ENCODE measurements at regions not wholly inside any gene's neighbourhood (a gene's known extent, or its start where the extent isn't known, plus 50 kb on each side); places are given as distances from the start of the nearest gene placed in this dataset.

- no peak overlapping the region for H3K27ac Mint-ChIP-seq
- WGBS (ENCODE audit: insufficient coverage), result 20% methylated on average over 1 of the region's 1 CpG
- ChIA-PET CTCF (interaction anchor here (0.7 to 1.4 kb wide), 2 partner anchors 11 to 459 kb away, joined by 3 to 6 read pairs; no protein-coding TSS in a partner anchor), POLR2A (no interaction called here)
- ATAC-seq (replicated peaks in 1 of 4) (no peak), DNase-seq (peak in 10 of 35 experiments; percentile 1 to 51 (median 3))
- H3K9me3 Mint-ChIP-seq, result no peaks in the 10 kb centered on the region
- no peak overlapping the region for H3K4me3 Mint-ChIP-seq
- Histone ChIP-seq H3K27ac (ENCODE audit: low read length) (no peak overlapping the region), H3K9me3 (no peaks in the 10 kb centered on the region), H3K27me3 (replicated peaks in 1 of 2; ENCODE audit: control insufficient read depth in 2 of 2, extremely low read depth in 1 of 2, insufficient read depth in 2 of 2, low read length in 1 of 2) (peaks cover 0 to 3% of the 10 kb centered on the region in 2 experiments), H3K4me1 (ENCODE audit: control insufficient read depth in 1 of 2, extremely low read depth in 1 of 2, insufficient read depth in 2 of 2, low read length in 2 of 2) (no peaks in the 10 kb centered on the region), H3K36me3 (ENCODE audit: control insufficient read depth in 2 of 2, extremely low read depth in 1 of 2, insufficient read depth in 1 of 2, low read length in 1 of 2) (no peaks in the 10 kb centered on the region), H3K4me3 (ENCODE audit: control insufficient read depth in 1 of 2, extremely low read depth in 1 of 2, low read length in 1 of 2) (no peak overlapping the region)
- no peaks in the 10 kb centered on the region for H3K4me1 Mint-ChIP-seq
- peaks cover 3 to 9% of the 10 kb centered on the region in 2 donors for H3K27me3 Mint-ChIP-seq
- H3K36me3 Mint-ChIP-seq, result no peaks in the 10 kb centered on the region
Observed at GRCh38 chr2:18178736-18179349, 300.4 kb downstream of the KCNS3 start.

DNA sequence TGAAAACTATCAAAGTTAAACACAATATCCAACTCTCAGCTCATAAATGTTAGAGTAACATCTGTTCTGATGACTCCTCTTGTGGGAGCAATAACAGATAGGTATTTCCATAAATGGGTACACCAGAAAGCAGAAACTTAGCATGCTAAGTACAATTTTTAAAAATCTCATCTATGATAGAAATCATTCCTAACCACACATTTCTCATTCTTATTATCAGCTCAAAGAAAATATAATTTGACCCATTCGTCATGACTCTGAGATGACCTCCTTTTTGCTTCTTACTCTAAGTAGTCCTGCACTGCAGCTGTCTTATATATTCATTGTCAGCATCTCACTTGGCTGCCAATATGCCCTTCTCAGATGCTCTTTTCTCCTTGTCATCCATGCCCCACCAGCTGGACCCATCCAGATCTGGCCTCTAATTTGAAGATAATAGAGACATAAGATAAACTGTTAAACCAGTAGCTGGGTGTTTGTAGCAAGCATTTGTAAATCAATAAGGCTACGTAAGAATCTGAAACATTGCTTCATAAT is 298.3 kb downstream of the KCNS3 start:
- no peak for ATAC-seq (replicated peaks in 1 of 4)
- H3K27me3 ChIP-seq (replicated peaks in 1 of 2; ENCODE audit: control insufficient read depth in 2 of 2, extremely low read depth in 1 of 2, insufficient read depth in 2 of 2, low read length in 1 of 2), result no peaks in the 10 kb centered on the region
- H3K9me3 ChIP-seq, result no peaks in the 10 kb centered on the region
- 54% methylated on average over 1 of the region's 2 CpGs for WGBS (ENCODE audit: insufficient coverage)
- DNase-seq, result no peak
- no peak overlapping the region for H3K27ac ChIP-seq (ENCODE audit: low read length)
- Mint-ChIP-seq H3K4me3 (no peak overlapping the region), H3K27me3 (peaks cover 0 to 9% of the 10 kb centered on the region in 2 donors), H3K36me3 (no peaks in the 10 kb centered on the region), H3K27ac (no peak overlapping the region), H3K4me1 (no peaks in the 10 kb centered on the region), H3K9me3 (no peaks in the 10 kb centered on the region)
- CTCF ChIA-PET, result interaction anchor here in 1 of 2 donors (0.6 to 0.7 kb wide), 4 partner anchors 9 to 693 kb away, joined by 3 read pairs; no protein-coding TSS in a partner anchor
- H3K36me3 ChIP-seq (ENCODE audit: control insufficient read depth in 2 of 2, extremely low read depth in 1 of 2, insufficient read depth in 1 of 2, low read length in 1 of 2), result no peaks in the 10 kb centered on the region
- POLR2A ChIA-PET, result no interaction called here
- H3K4me1 ChIP-seq (ENCODE audit: control insufficient read depth in 1 of 2, extremely low read depth in 1 of 2, insufficient read depth in 2 of 2, low read length in 2 of 2), result no peaks in the 10 kb centered on the region
- H3K4me3 ChIP-seq (ENCODE audit: control insufficient read depth in 1 of 2, extremely low read depth in 1 of 2, low read length in 1 of 2), result no peak overlapping the region

DNA sequence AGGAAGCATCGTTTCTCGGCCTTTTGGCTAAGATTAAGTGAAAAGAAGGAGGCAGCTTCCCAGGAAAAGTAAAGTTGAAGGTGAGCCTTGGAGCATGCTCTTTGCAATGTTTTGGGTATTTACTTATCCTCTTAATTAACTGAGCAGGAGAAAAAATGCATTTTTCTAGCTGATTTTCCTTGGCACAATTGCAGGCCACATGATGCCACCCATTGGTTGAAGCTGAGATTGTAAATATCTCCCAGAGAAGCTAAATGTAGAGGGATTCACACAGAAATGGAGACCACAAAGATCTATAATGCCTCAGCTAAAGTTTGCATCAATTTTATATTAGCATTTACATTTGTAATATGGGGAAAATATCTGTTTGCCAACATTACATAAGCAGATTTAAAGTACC is 294.1 kb downstream of the KCNS3 start:
- no peaks in the 10 kb centered on the region for H3K36me3 Mint-ChIP-seq
- H3K4me1 Mint-ChIP-seq, result no peaks in the 10 kb centered on the region
- Histone ChIP-seq H3K9me3 (no peaks in the 10 kb centered on the region), H3K4me1 (ENCODE audit: control insufficient read depth in 1 of 2, extremely low read depth in 1 of 2, insufficient read depth in 2 of 2, low read length in 2 of 2) (no peaks in the 10 kb centered on the region), H3K27ac (ENCODE audit: low read length) (no peak overlapping the region), H3K4me3 (ENCODE audit: control insufficient read depth in 1 of 2, extremely low read depth in 1 of 2, low read length in 1 of 2) (no peak overlapping the region), H3K36me3 (ENCODE audit: control insufficient read depth in 2 of 2, extremely low read depth in 1 of 2, insufficient read depth in 1 of 2, low read length in 1 of 2) (no peaks in the 10 kb centered on the region), H3K27me3 (replicated peaks in 1 of 2; ENCODE audit: control insufficient read depth in 2 of 2, extremely low read depth in 1 of 2, insufficient read depth in 2 of 2, low read length in 1 of 2) (peaks cover 0 to 7% of the 10 kb centered on the region in 2 experiments)
- ChIA-PET POLR2A (interaction anchor here in 1 of 2 donors (0.5 kb wide), 1 partner anchor 336 kb away, joined by 3 read pairs; no protein-coding TSS in a partner anchor), CTCF (no interaction called here)
- H3K4me3 Mint-ChIP-seq, result no peak overlapping the region
- no peak for ATAC-seq (replicated peaks in 1 of 4)
- DNase-seq, result no peak
- no peaks in the 10 kb centered on the region for H3K27me3 Mint-ChIP-seq
- H3K27ac Mint-ChIP-seq, result no peak overlapping the region
- H3K9me3 Mint-ChIP-seq, result no peaks in the 10 kb centered on the region
- no CpG with 5 or more reads among the region's 2 CpGs for WGBS (ENCODE audit: insufficient coverage)

GRCh38 chr2:18171191-18172139 is 293.0 kb downstream of the KCNS3 start:
- no peak for DNase-seq
- no peak overlapping the region for H3K4me3 ChIP-seq (ENCODE audit: control insufficient read depth in 1 of 2, extremely low read depth in 1 of 2, low read length in 1 of 2)
- no peaks in the 10 kb centered on the region for H3K9me3 ChIP-seq
- ChIA-PET POLR2A (no interaction called here), CTCF (interaction anchor here in 1 of 2 donors (0.7 kb wide), 1 partner anchor 16 kb away, joined by 3 read pairs; no protein-coding TSS in a partner anchor)
- Mint-ChIP-seq H3K27me3 (peaks cover 1 to 5% of the 10 kb centered on the region in 2 donors), H3K9me3 (no peaks in the 10 kb centered on the region), H3K27ac (no peak overlapping the region), H3K36me3 (no peaks in the 10 kb centered on the region), H3K4me3 (no peak overlapping the region), H3K4me1 (no peaks in the 10 kb centered on the region)
- 67% methylated on average over 5 of the region's 7 CpGs for WGBS (ENCODE audit: insufficient coverage)
- no peaks in the 10 kb centered on the region for H3K4me1 ChIP-seq (ENCODE audit: control insufficient read depth in 1 of 2, extremely low read depth in 1 of 2, insufficient read depth in 2 of 2, low read length in 2 of 2)
- no peak for ATAC-seq (replicated peaks in 1 of 4)
- no peak overlapping the region for H3K27ac ChIP-seq (ENCODE audit: low read length)
- H3K27me3 ChIP-seq (replicated peaks in 1 of 2; ENCODE audit: control insufficient read depth in 2 of 2, extremely low read depth in 1 of 2, insufficient read depth in 2 of 2, low read length in 1 of 2), result peaks cover 0 to 9% of the 10 kb centered on the region in 2 experiments
- H3K36me3 ChIP-seq (ENCODE audit: control insufficient read depth in 2 of 2, extremely low read depth in 1 of 2, insufficient read depth in 1 of 2, low read length in 1 of 2), result no peaks in the 10 kb centered on the region

DNA sequence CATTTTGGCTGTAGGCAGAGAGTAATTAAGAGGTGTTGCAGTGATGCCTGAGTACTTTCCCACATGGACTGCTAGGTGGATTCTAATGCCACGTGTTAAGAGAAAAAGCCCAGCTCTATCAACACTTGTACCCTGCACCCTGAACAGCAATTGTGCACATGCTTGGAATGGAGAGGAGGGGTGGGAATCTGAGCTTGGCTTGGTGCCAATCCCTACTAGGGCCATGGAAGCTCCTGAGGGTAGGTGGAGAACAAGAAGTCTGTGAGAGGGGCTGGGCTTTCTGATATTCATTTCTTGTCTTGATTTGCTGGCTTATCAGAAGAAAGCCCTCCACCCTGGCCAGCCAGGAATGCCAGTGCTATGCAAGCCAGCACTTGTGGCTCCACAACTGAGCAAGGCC is 292.2 kb downstream of the KCNS3 start:
- Histone ChIP-seq H3K27me3 (replicated peaks in 1 of 2; ENCODE audit: control insufficient read depth in 2 of 2, extremely low read depth in 1 of 2, insufficient read depth in 2 of 2, low read length in 1 of 2) (peaks cover 0 to 9% of the 10 kb centered on the region in 2 experiments), H3K27ac (ENCODE audit: low read length) (no peak overlapping the region), H3K9me3 (no peaks in the 10 kb centered on the region), H3K36me3 (ENCODE audit: control insufficient read depth in 2 of 2, extremely low read depth in 1 of 2, insufficient read depth in 1 of 2, low read length in 1 of 2) (no peaks in the 10 kb centered on the region), H3K4me1 (ENCODE audit: control insufficient read depth in 1 of 2, extremely low read depth in 1 of 2, insufficient read depth in 2 of 2, low read length in 2 of 2) (no peaks in the 10 kb centered on the region), H3K4me3 (ENCODE audit: control insufficient read depth in 1 of 2, extremely low read depth in 1 of 2, low read length in 1 of 2) (no peak overlapping the region)
- H3K27ac Mint-ChIP-seq, result no peak overlapping the region
- no peaks in the 10 kb centered on the region for H3K36me3 Mint-ChIP-seq
- no peak overlapping the region for H3K4me3 Mint-ChIP-seq
- ATAC-seq (replicated peaks in 1 of 4), result no peak
- DNase-seq, result no peak
- WGBS (ENCODE audit: insufficient coverage), result no CpG with 5 or more reads among the region's 1 CpG
- POLR2A ChIA-PET, result no interaction called here
- CTCF ChIA-PET, result interaction anchor here in 1 of 2 donors (0.7 kb wide), 1 partner anchor 15 kb away, joined by 3 read pairs; no protein-coding TSS in a partner anchor
- H3K4me1 Mint-ChIP-seq, result no peaks in the 10 kb centered on the region
- peaks cover 1 to 5% of the 10 kb centered on the region in 2 donors for H3K27me3 Mint-ChIP-seq
- no peaks in the 10 kb centered on the region for H3K9me3 Mint-ChIP-seq

- Mint-ChIP-seq H3K4me1 (no peaks in the 10 kb centered on the region), H3K36me3 (no peaks in the 10 kb centered on the region), H3K9me3 (no peaks in the 10 kb centered on the region), H3K27me3 (peaks cover 1 to 5% of the 10 kb centered on the region in 2 donors), H3K27ac (no peak overlapping the region), H3K4me3 (no peak overlapping the region)
- H3K27ac ChIP-seq (ENCODE audit: low read length), result no peak overlapping the region
- ATAC-seq (replicated peaks in 1 of 4), result no peak
- ChIA-PET POLR2A (no interaction called here), CTCF (no interaction called here)
- 100% methylated on average over 1 of the region's 1 CpG for WGBS (ENCODE audit: insufficient coverage)
- no peak overlapping the region for H3K4me3 ChIP-seq (ENCODE audit: control insufficient read depth in 1 of 2, extremely low read depth in 1 of 2, low read length in 1 of 2)
- H3K27me3 ChIP-seq (replicated peaks in 1 of 2; ENCODE audit: control insufficient read depth in 2 of 2, extremely low read depth in 1 of 2, insufficient read depth in 2 of 2, low read length in 1 of 2), result peaks cover 0 to 9% of the 10 kb centered on the region in 2 experiments
- no peak for DNase-seq
- H3K36me3 ChIP-seq (ENCODE audit: control insufficient read depth in 2 of 2, extremely low read depth in 1 of 2, insufficient read depth in 1 of 2, low read length in 1 of 2), result no peaks in the 10 kb centered on the region
- no peaks in the 10 kb centered on the region for H3K4me1 ChIP-seq (ENCODE audit: control insufficient read depth in 1 of 2, extremely low read depth in 1 of 2, insufficient read depth in 2 of 2, low read length in 2 of 2)
- H3K9me3 ChIP-seq, result no peaks in the 10 kb centered on the region
Observed at GRCh38 chr2:18169893-18170175, 291.4 kb downstream of the KCNS3 start.
